ENCODE measurements at regions not wholly inside any gene's neighbourhood (a gene's known extent, or its start where the extent isn't known, plus 50 kb on each side); places are given as distances from the start of the nearest gene placed in this dataset.

GRCh38 chr21:22132358-22133071 is 1134.3 kb downstream of the NCAM2 start:
- TF ChIP-seq CTCF (IDR thresholded peaks at IDR 0.05) = no peak
- no peak for DNase-seq (ENCODE audit: low spot score)
- H3K4me3 ChIP-seq = no peak overlapping the region
- H3K27ac ChIP-seq = no peak overlapping the region

- H3K27ac ChIP-seq = no peak overlapping the region
- DNase-seq (ENCODE audit: low spot score) = no peak
- no peak for TF ChIP-seq CTCF (IDR thresholded peaks at IDR 0.05)
- H3K4me3 ChIP-seq = no peak overlapping the region
These were observed 1138.5 kb downstream of the NCAM2 start for GRCh38 chr21:22136740-22137139.

- no peak for DNase-seq (ENCODE audit: low spot score)
- TF ChIP-seq CTCF (IDR thresholded peaks at IDR 0.05) = no peak
- Histone ChIP-seq H3K4me3 (no peak overlapping the region), H3K27ac (no peak overlapping the region)
These were observed 1140.2 kb downstream of the NCAM2 start for GRCh38 chr21:22138297-22139016.

GRCh38 chr21:22145545-22145944 is 1147.3 kb downstream of the NCAM2 start:
- Histone ChIP-seq H3K4me3 (no peak overlapping the region), H3K27ac (no peak overlapping the region)
- DNase-seq (ENCODE audit: low spot score) = no peak
- TF ChIP-seq CTCF (IDR thresholded peaks at IDR 0.05) = no peak

- DNase-seq (ENCODE audit: low spot score) = no peak
- H3K27ac ChIP-seq = no peak overlapping the region
- no peak overlapping the region for H3K4me3 ChIP-seq
- no peak for TF ChIP-seq CTCF (IDR thresholded peaks at IDR 0.05)
These were observed 1156.5 kb downstream of the NCAM2 start for GRCh38 chr21:22154579-22155274.

GRCh38 chr21:22164912-22165311 is 1166.7 kb downstream of the NCAM2 start:
- DNase-seq (ENCODE audit: low spot score) = no peak
- Histone ChIP-seq H3K4me3 (no peak overlapping the region), H3K27ac (no peak overlapping the region)
- TF ChIP-seq CTCF (IDR thresholded peaks at IDR 0.05) = no peak

All from coronary artery (tissue), 2 donors.